Cardiac fibroblast (primary cell): ENCODE measurements at regions not wholly inside any gene's neighbourhood (a gene's known extent, or its start where the extent isn't known, plus 50 kb on each side); places are given as distances from the start of the nearest gene placed in this dataset.

Source experiments
- DNase-seq, 2 donors: peaks; one replicate each; pipeline versions ENCODE4 v3.0.0 to v3.0.0-alpha.2; 2010; ENCODE audit warnings: low read depth in 2 of 2
- H3K4me3 ChIP-seq, 2 donors: replicated peaks in 1 of 2; 1 replicate in 1 of 2; 2 replicates in 1 of 2; pipeline ENCODE4 v1.5.1; 2011; ENCODE audit warnings: low read depth in 2 of 2, low read length in 2 of 2, mild to moderate bottlenecking in 2 of 2, moderate library complexity in 1 of 2
- CTCF ChIP-seq: IDR thresholded peaks from one replicate; pipeline ENCODE4 v1.5.1; 2011; ENCODE audit warnings: low read depth, mild to moderate bottlenecking, low read length, inconsistent platforms

GRCh38 chr4:189304809-189305208 is 635.9 kb upstream of the FRG1 start:
- H3K4me3 ChIP-seq = no peak overlapping the region
- no peak for DNase-seq
- no peak for TF ChIP-seq CTCF

GRCh38 chr4:189305500-189305899 is 635.2 kb upstream of the FRG1 start:
- DNase-seq = no peak
- H3K4me3 ChIP-seq = no peak overlapping the region
- TF ChIP-seq CTCF = no peak

GRCh38 chr4:189311251-189311650 is 629.4 kb upstream of the FRG1 start:
- no peak for DNase-seq
- no peak overlapping the region for H3K4me3 ChIP-seq
- TF ChIP-seq CTCF = no peak

- no peak for DNase-seq
- TF ChIP-seq CTCF = no peak
- H3K4me3 ChIP-seq = no peak overlapping the region
Observed at GRCh38 chr4:189313064-189313463, 627.6 kb upstream of the FRG1 start.

GRCh38 chr4:189313861-189314513 is 626.7 kb upstream of the FRG1 start:
- DNase-seq = no peak
- H3K4me3 ChIP-seq = no peak overlapping the region
- no peak for TF ChIP-seq CTCF

- TF ChIP-seq CTCF = no peak
- no peak for DNase-seq
- no peak overlapping the region for H3K4me3 ChIP-seq
Observed at GRCh38 chr4:189322426-189322825, 618.2 kb upstream of the FRG1 start.

GRCh38 chr4:189341881-189342280 is 598.8 kb upstream of the FRG1 start:
- DNase-seq = no peak
- H3K4me3 ChIP-seq = no peak overlapping the region
- no peak for TF ChIP-seq CTCF
